Endodermal cell (in vitro differentiated cells): ENCODE measurements at regions not wholly inside any gene's neighbourhood (a gene's known extent, or its start where the extent isn't known, plus 50 kb on each side); places are given as distances from the start of the nearest gene placed in this dataset.

Source experiments
- DNase-seq: peaks from one replicate; pipeline ENCODE4 v3.0.0-alpha.2; 2017
- H3K27ac ChIP-seq: 2 replicates; pipeline ENCODE4 v1.5.1; 2013; ENCODE audit warnings: mild to moderate bottlenecking, low read depth, low read length, moderate library complexity
- H3K27me3 ChIP-seq: 2 replicates; pipeline ENCODE4 v1.6.1; 2013; ENCODE audit warnings: mild to moderate bottlenecking, low read length, moderate library complexity; ENCODE audit not compliant: insufficient read depth, control insufficient read depth, poor library complexity, severe bottlenecking
- H3K36me3 ChIP-seq: 2 replicates; pipeline ENCODE4 v1.7.0; 2013; ENCODE audit warnings: mild to moderate bottlenecking, low read length, moderate library complexity; ENCODE audit not compliant: control insufficient read depth, insufficient read depth
- H3K4me1 ChIP-seq: one replicate; pipeline ENCODE4 v1.7.0; 2013; ENCODE audit warnings: low read length; ENCODE audit not compliant: control insufficient read depth, insufficient read depth
- H3K4me3 ChIP-seq: 2 replicates; pipeline ENCODE4 v1.5.1; 2013; ENCODE audit warnings: mild to moderate bottlenecking, low read length, moderate library complexity
- H3K9ac ChIP-seq: 2 replicates; pipeline ENCODE4 v1.6.1; 2013; ENCODE audit warnings: mild to moderate bottlenecking, low read length, moderate library complexity; ENCODE audit not compliant: poor library complexity, severe bottlenecking; ENCODE audit errors: extremely low read depth
- H3K9me3 ChIP-seq: 2 replicates; pipeline ENCODE4 v1.6.1; 2013; ENCODE audit warnings: mild to moderate bottlenecking, low read length, moderate library complexity; ENCODE audit not compliant: control insufficient read depth
- H3K27ac Mint-ChIP-seq: 2 replicates; pipeline ENCODE4 v1.8.0; 2020; ENCODE audit warnings: mixed read lengths
- H3K27me3 Mint-ChIP-seq: 2 replicates; pipeline ENCODE4 v1.8.0; 2021; ENCODE audit warnings: mild to moderate bottlenecking, mixed read lengths; ENCODE audit not compliant: insufficient read depth
- H3K36me3 Mint-ChIP-seq: 2 replicates; pipeline ENCODE4 v1.8.0; 2020; ENCODE audit warnings: low read depth, mixed read lengths
- H3K4me1 Mint-ChIP-seq: 2 replicates; pipeline ENCODE4 v1.8.0; 2020; ENCODE audit warnings: mixed read lengths
- H3K4me3 Mint-ChIP-seq: 2 replicates; pipeline ENCODE4 v1.8.0; 2020; ENCODE audit warnings: mild to moderate bottlenecking, moderate library complexity, mixed read lengths
- H3K9me3 Mint-ChIP-seq: 2 replicates; pipeline ENCODE4 v1.8.0; 2020; ENCODE audit warnings: mild to moderate bottlenecking, mixed read lengths
- WGBS, 2 experiments: methylation state at CpG; one replicate each; pipeline versions ENCODE4 v1.1.5 to v1.1.7; 2013; ENCODE audit warnings: missing lambda C conversion rate in 2 of 2, mixed read lengths in 1 of 2; ENCODE audit not compliant: insufficient coverage in 1 of 2, insufficient read length in 1 of 2; 5-methylcytosine and 5-hydroxymethylcytosine counted together
- TF ChIP-seq, protein P1 (sequence below): fragments of 200-600 bp; sonication (generic); conservative IDR thresholded peaks from 2 replicates; pipeline ENCODE4 v1.5.0; 2021; ENCODE audit warnings: antibody characterized with exemption, mild to moderate bottlenecking

DNA sequence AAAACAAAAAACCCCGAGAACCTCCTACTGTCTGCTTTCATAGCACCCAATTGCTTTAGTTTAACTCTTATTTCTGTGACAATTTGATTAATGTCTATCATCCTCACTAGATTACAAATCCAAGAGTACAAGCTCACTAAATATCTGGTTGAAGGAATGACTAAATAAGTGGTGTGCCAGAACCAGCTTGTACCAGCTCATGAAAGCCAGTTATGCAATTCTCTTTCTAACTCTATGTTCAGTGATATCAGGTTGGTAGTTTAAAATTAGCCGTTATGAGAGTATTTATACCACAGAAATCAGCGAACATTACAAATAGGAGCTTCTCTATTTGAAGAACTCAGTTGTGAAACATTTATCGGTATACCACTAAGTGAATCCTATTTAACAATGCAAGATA lies 137.2 kb upstream of the MITF start:
- DNase-seq: no peak
- Mint-ChIP-seq H3K4me3 (no peak overlapping the region), H3K27me3 (peaks cover 23% of the 10 kb centered on the region), H3K4me1 (peaks cover 4% of the 10 kb centered on the region), H3K36me3 (no peaks in the 10 kb centered on the region), H3K9me3 (peaks cover 7% of the 10 kb centered on the region), H3K27ac (no peak overlapping the region)
- Histone ChIP-seq H3K4me3 (no peak overlapping the region), H3K9me3 (peaks cover 6% of the 10 kb centered on the region), H3K36me3 (no peaks in the 10 kb centered on the region), H3K9ac (no peak overlapping the region), H3K27me3 (no peaks in the 10 kb centered on the region), H3K27ac (no peak overlapping the region), H3K4me1 (peaks cover 4% of the 10 kb centered on the region)
- 95 to 100% methylated on average over 2 to 4 of the region's 4 CpGs for WGBS, 2 experiments
- TF ChIP-seq, protein P1, sequence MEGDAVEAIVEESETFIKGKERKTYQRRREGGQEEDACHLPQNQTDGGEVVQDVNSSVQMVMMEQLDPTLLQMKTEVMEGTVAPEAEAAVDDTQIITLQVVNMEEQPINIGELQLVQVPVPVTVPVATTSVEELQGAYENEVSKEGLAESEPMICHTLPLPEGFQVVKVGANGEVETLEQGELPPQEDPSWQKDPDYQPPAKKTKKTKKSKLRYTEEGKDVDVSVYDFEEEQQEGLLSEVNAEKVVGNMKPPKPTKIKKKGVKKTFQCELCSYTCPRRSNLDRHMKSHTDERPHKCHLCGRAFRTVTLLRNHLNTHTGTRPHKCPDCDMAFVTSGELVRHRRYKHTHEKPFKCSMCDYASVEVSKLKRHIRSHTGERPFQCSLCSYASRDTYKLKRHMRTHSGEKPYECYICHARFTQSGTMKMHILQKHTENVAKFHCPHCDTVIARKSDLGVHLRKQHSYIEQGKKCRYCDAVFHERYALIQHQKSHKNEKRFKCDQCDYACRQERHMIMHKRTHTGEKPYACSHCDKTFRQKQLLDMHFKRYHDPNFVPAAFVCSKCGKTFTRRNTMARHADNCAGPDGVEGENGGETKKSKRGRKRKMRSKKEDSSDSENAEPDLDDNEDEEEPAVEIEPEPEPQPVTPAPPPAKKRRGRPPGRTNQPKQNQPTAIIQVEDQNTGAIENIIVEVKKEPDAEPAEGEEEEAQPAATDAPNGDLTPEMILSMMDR: no peak

DNA sequence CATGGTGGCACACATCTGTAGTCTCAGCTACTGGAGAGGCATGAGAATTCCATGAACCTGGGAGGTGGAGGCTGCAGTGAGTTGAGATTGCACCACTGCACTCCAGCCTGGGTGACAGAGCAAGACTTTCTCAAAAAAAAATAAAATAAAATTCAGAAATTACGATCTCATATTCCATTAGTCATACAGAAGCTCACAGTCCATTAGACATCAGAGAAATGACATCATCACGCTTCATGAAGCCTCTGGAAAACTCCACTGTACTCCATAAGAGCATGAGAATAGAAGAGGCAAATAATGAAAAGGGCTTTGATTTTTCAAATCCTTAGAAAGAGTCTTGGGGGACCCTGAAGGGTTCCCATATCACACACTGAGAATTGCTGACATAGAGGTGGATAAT lies 145.0 kb upstream of the MITF start:
- no peaks in the 10 kb centered on the region for H3K9me3 Mint-ChIP-seq
- Histone ChIP-seq H3K4me3 (no peak overlapping the region), H3K9ac (no peak overlapping the region), H3K4me1 (no peaks in the 10 kb centered on the region), H3K36me3 (no peaks in the 10 kb centered on the region), H3K9me3 (no peaks in the 10 kb centered on the region), H3K27ac (no peak overlapping the region), H3K27me3 (peaks cover 5% of the 10 kb centered on the region)
- WGBS, 2 experiments: 90 to 93% methylated on average over 2 of the region's 2 CpGs
- H3K4me1 Mint-ChIP-seq: no peaks in the 10 kb centered on the region
- TF ChIP-seq, protein P1: no peak
- H3K27me3 Mint-ChIP-seq: peaks cover 5% of the 10 kb centered on the region
- H3K4me3 Mint-ChIP-seq: no peak overlapping the region
- no peaks in the 10 kb centered on the region for H3K36me3 Mint-ChIP-seq
- no peak overlapping the region for H3K27ac Mint-ChIP-seq
- no peak for DNase-seq

DNA sequence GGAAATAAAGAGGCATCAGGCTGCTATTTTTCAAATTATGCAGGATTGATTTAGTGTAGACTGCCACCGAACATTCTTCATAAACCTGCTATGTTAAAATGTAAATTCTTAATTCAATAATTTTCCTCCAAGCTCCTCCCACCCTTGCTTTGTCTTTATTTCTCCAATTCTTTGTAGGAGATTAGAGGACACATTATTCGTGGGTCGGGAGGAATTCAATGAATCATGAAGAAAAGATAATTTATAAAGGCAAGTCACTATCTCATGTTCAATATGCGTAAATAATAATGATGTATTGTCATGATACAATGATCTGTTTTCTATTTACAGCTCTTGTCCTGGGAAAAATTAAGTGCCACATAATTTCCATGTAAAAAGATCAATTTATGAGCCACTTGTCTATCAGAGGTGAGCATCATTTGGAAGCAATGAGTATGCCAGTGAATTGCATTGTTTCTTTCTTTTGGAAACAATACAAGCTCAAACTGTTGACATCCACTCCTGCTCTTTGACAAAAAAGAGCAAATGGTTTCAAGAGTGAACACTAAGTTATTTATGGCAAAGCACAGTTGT lies 148.0 kb upstream of the MITF start:
- Histone ChIP-seq H3K4me1 (no peaks in the 10 kb centered on the region), H3K36me3 (no peaks in the 10 kb centered on the region), H3K27ac (no peak overlapping the region), H3K4me3 (no peak overlapping the region), H3K9me3 (peaks cover 10% of the 10 kb centered on the region), H3K27me3 (peaks cover 5% of the 10 kb centered on the region), H3K9ac (no peak overlapping the region)
- DNase-seq: no peak
- Mint-ChIP-seq H3K27me3 (peaks cover 10% of the 10 kb centered on the region), H3K9me3 (peaks cover 6% of the 10 kb centered on the region), H3K4me3 (no peak overlapping the region), H3K27ac (no peak overlapping the region), H3K4me1 (no peaks in the 10 kb centered on the region), H3K36me3 (no peaks in the 10 kb centered on the region)
- WGBS, 2 experiments: 96 to 100% methylated on average over 1 to 4 of the region's 4 CpGs
- TF ChIP-seq, protein P1: no peak
